Smooth muscle cell (in vitro differentiated cells): ENCODE measurements at regions not wholly inside any gene's neighbourhood (a gene's known extent, or its start where the extent isn't known, plus 50 kb on each side); places are given as distances from the start of the nearest gene placed in this dataset.

Experiments used
- DNase-seq: peaks from one replicate; lab custom pipeline; 2025; ENCODE audit not compliant: unreplicated experiment; lab: John Stamatoyannopoulos, UW
- H2AFZ ChIP-seq: fragments of 200-600 bp; sonication (generic); 2 replicates; pipeline ENCODE4 v1.6.0; 2016; ENCODE audit warnings: antibody characterized with exemption, low read depth, mild to moderate bottlenecking
- H3F3A ChIP-seq: fragments of 200-600 bp; sonication (generic); 2 replicates; pipeline ENCODE4 v1.6.0; 2017; ENCODE audit warnings: antibody characterized with exemption, low read depth
- H3K27ac ChIP-seq: fragments of 200-600 bp; sonication (generic); 2 replicates; pipeline ENCODE4 v1.5.1; 2016; ENCODE audit warnings: low read depth, mild to moderate bottlenecking
- H3K27me3 ChIP-seq: fragments of 200-600 bp; sonication (generic); 2 replicates; pipeline ENCODE4 v1.6.1; 2016; ENCODE audit warnings: low read depth, mild to moderate bottlenecking
- H3K36me3 ChIP-seq: fragments of 200-600 bp; sonication (generic); 2 replicates; pipeline ENCODE4 v1.5.1; 2016; ENCODE audit warnings: low read depth
- H3K4me1 ChIP-seq: fragments of 200-600 bp; sonication (generic); 2 replicates; pipeline ENCODE4 v1.5.1; 2016; ENCODE audit warnings: low read depth
- H3K4me2 ChIP-seq: fragments of 200-600 bp; sonication (generic); 2 replicates; pipeline ENCODE4 v1.6.0; 2016; ENCODE audit warnings: mild to moderate bottlenecking
- H3K4me3 ChIP-seq: fragments of 200-600 bp; sonication (generic); 2 replicates; pipeline ENCODE4 v1.5.1; 2016; ENCODE audit warnings: mild to moderate bottlenecking
- H3K79me2 ChIP-seq: fragments of 200-600 bp; sonication (generic); 2 replicates; pipeline ENCODE4 v1.6.0; 2016; ENCODE audit warnings: low read depth, mild to moderate bottlenecking
- H3K9ac ChIP-seq: fragments of 200-600 bp; sonication (generic); 2 replicates; pipeline ENCODE4 v1.6.0; 2016; ENCODE audit warnings: low read depth
- H3K9me3 ChIP-seq: fragments of 200-600 bp; sonication (generic); replicated peaks from 2 replicates; pipeline ENCODE4 v1.5.1; 2016; ENCODE audit warnings: low read depth
- H4K20me1 ChIP-seq: fragments of 200-600 bp; sonication (generic); 2 replicates; pipeline ENCODE4 v1.6.0; 2016; ENCODE audit warnings: low read depth
- CTCF ChIP-seq: fragments of 200-600 bp; sonication (generic); IDR thresholded peaks from 2 replicates; pipeline ENCODE4 v1.5.1; 2017; ENCODE audit warnings: borderline replicate concordance, mild to moderate bottlenecking, antibody characterized with exemption; ENCODE audit not compliant: insufficient read depth, poor library complexity, severe bottlenecking
- WGBS: methylation state at CpG from one replicate; pipeline ENCODE4 v1.1.7; 2016; ENCODE audit warnings: low lambda C conversion rate; 5-methylcytosine and 5-hydroxymethylcytosine counted together

DNA sequence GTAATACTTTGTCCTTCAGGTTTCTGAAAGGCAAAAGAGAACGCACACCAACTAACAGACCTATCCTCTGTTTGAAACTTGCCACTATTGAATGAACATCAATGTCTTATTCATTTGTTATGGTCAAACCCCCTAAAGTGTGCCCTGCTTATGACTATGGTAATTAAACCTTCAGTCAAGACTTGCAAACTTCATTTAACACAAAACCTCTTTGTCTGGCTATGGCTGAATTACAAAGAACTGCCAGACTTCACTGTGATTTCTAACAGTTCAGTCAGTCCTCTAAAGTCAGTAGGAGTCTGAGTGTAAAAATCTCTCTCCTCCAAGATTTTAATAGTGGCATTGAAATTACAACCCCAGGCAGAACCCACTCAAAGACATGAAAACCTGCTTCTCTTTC, 702.5 kb upstream of the LRRN3 start:
- Histone ChIP-seq H3F3A (no peaks in the 10 kb centered on the region), H3K27me3 (no peaks in the 10 kb centered on the region), H3K4me2 (no peak overlapping the region), H3K9ac (no peak overlapping the region), H3K4me3 (no peak overlapping the region), H3K9me3 (no peaks in the 10 kb centered on the region), H2AFZ (no peak overlapping the region), H3K79me2 (no peaks in the 10 kb centered on the region), H3K36me3 (no peaks in the 10 kb centered on the region), H4K20me1 (no peaks in the 10 kb centered on the region), H3K27ac (no peak overlapping the region), H3K4me1 (no peaks in the 10 kb centered on the region)
- no peak for DNase-seq
- 97% methylated on average over 1 of the region's 1 CpG for WGBS
- TF ChIP-seq CTCF: no peak

- H3K27ac ChIP-seq: no peak overlapping the region
- H3K79me2 ChIP-seq: no peaks in the 10 kb centered on the region
- H3K27me3 ChIP-seq: no peaks in the 10 kb centered on the region
- no peak overlapping the region for H3K9ac ChIP-seq
- H3K36me3 ChIP-seq: no peaks in the 10 kb centered on the region
- no peak for DNase-seq
- no peaks in the 10 kb centered on the region for H4K20me1 ChIP-seq
- no peak overlapping the region for H3K4me3 ChIP-seq
- H3K4me2 ChIP-seq: no peak overlapping the region
- H3K4me1 ChIP-seq: no peaks in the 10 kb centered on the region
- H2AFZ ChIP-seq: no peak overlapping the region
- no peaks in the 10 kb centered on the region for H3F3A ChIP-seq
- H3K9me3 ChIP-seq: no peaks in the 10 kb centered on the region
- TF ChIP-seq CTCF: no peak
These were observed 694.9 kb upstream of the LRRN3 start for GRCh38 chr7:110396021-110396420.

- Histone ChIP-seq H3K4me2 (no peak overlapping the region), H3K27me3 (no peaks in the 10 kb centered on the region), H3K4me3 (no peak overlapping the region), H4K20me1 (no peaks in the 10 kb centered on the region), H3F3A (no peaks in the 10 kb centered on the region), H3K9ac (no peak overlapping the region), H3K4me1 (no peaks in the 10 kb centered on the region), H3K36me3 (no peaks in the 10 kb centered on the region), H2AFZ (no peak overlapping the region), H3K79me2 (no peaks in the 10 kb centered on the region), H3K9me3 (no peaks in the 10 kb centered on the region), H3K27ac (no peak overlapping the region)
- no peak for TF ChIP-seq CTCF
- 94% methylated on average over 6 of the region's 6 CpGs for WGBS
- no peak for DNase-seq
These were observed 692.8 kb upstream of the LRRN3 start for GRCh38 chr7:110397927-110398660.

GRCh38 chr7:110399421-110399820, 691.5 kb upstream of the LRRN3 start:
- TF ChIP-seq CTCF: no peak
- Histone ChIP-seq H3F3A (no peaks in the 10 kb centered on the region), H3K4me3 (no peak overlapping the region), H2AFZ (no peak overlapping the region), H3K27ac (no peak overlapping the region), H3K36me3 (no peaks in the 10 kb centered on the region), H3K27me3 (no peaks in the 10 kb centered on the region), H4K20me1 (no peaks in the 10 kb centered on the region), H3K9ac (no peak overlapping the region), H3K9me3 (no peaks in the 10 kb centered on the region), H3K4me1 (no peaks in the 10 kb centered on the region), H3K79me2 (no peaks in the 10 kb centered on the region), H3K4me2 (no peak overlapping the region)
- no peak for DNase-seq
- WGBS: 94% methylated on average over 2 of the region's 2 CpGs
